DOHH2 (cell line): ENCODE measurements at regions not wholly inside any gene's neighbourhood (a gene's known extent, or its start where the extent isn't known, plus 50 kb on each side); places are given as distances from the start of the nearest gene placed in this dataset.

Experiments used
- CTCF ChIP-seq: fragments of 200-600 bp; sonication (generic); IDR thresholded peaks from one replicate; pipeline ENCODE4 v1.5.1; 2014; ENCODE audit warnings: antibody characterized with exemption, mild to moderate bottlenecking, low read depth, low read length; ENCODE audit not compliant: poor library complexity, severe bottlenecking
- EZH2phosphoT487 ChIP-seq: fragments of 200-600 bp; sonication (generic); IDR thresholded peaks from 2 replicates; pipeline ENCODE4 v1.6.1; 2017; ENCODE audit warnings: borderline replicate concordance, mild to moderate bottlenecking, antibody characterized with exemption, low read length, moderate library complexity, mixed read lengths

- TF ChIP-seq CTCF (no peak), EZH2phosphoT487 (no peak)
Observed at GRCh38 chr3:16086690-16087089, 87.8 kb upstream of the GALNT15 start.
